Colonic mucosa (tissue), 4 donors: ENCODE measurements at regions not wholly inside any gene's neighbourhood (a gene's known extent, or its start where the extent isn't known, plus 50 kb on each side); places are given as distances from the start of the nearest gene placed in this dataset.
"Not testable (repeated sequence)": the region's sequence is repeated elsewhere in the genome, so short reads cannot be mapped to it uniquely, and the experiment has no call there.

Experiments
- DNase-seq: peaks from one replicate; pipeline ENCODE4 v3.0.0-alpha.2; 2020
- H3K27ac ChIP-seq: fragments of 200-600 bp; one replicate; pipeline ENCODE4 v1.8.0; 2021
- H3K27me3 ChIP-seq: fragments of 200-600 bp; one replicate; pipeline ENCODE4 v1.8.0; 2021
- H3K36me3 ChIP-seq: fragments of 200-600 bp; one replicate; pipeline ENCODE4 v1.8.0; 2021
- H3K4me1 ChIP-seq: fragments of 200-600 bp; one replicate; pipeline ENCODE4 v1.8.0; 2021; ENCODE audit warnings: mild to moderate bottlenecking
- H3K4me3 ChIP-seq: fragments of 200-600 bp; one replicate; pipeline ENCODE4 v1.8.0; 2021
- H3K9ac ChIP-seq, 2 donors: one replicate each; pipeline ENCODE4 v1.7.0; 2013; ENCODE audit warnings: control low read depth in 2 of 2, low read depth in 2 of 2, low read length in 2 of 2
- H3K9me3 ChIP-seq: fragments of 200-600 bp; one replicate; pipeline ENCODE4 v1.8.0; 2021
- intact Hi-C: fragments of 100-400 bp; cut with DNase I; formaldehyde crosslinking; loops from one replicate; pipeline ENCODE4 v1.14.1; 2022
- TF ChIP-seq, protein P1 (sequence below): fragments of 200-600 bp; IDR thresholded peaks from one replicate; pipeline ENCODE4 v1.8.0; 2022; ENCODE audit warnings: antibody characterized with exemption, mild to moderate bottlenecking
- donor health status: healthy.
- donor health status: DM: no; HTN: no; CAD: no.
- donor health status: DM: no; HTN: no; CAD: no.

GRCh38 chr6:140711019-140711613 lies 1336.7 kb upstream of the CITED2 start:
- intact Hi-C loops = no loop called here
- no peak overlapping the region for H3K9ac ChIP-seq
- no peaks in the 10 kb centered on the region for H3K4me1 ChIP-seq
- no peaks in the 10 kb centered on the region for H3K27me3 ChIP-seq
- H3K27ac ChIP-seq = no peak overlapping the region
- TF ChIP-seq, protein P1, sequence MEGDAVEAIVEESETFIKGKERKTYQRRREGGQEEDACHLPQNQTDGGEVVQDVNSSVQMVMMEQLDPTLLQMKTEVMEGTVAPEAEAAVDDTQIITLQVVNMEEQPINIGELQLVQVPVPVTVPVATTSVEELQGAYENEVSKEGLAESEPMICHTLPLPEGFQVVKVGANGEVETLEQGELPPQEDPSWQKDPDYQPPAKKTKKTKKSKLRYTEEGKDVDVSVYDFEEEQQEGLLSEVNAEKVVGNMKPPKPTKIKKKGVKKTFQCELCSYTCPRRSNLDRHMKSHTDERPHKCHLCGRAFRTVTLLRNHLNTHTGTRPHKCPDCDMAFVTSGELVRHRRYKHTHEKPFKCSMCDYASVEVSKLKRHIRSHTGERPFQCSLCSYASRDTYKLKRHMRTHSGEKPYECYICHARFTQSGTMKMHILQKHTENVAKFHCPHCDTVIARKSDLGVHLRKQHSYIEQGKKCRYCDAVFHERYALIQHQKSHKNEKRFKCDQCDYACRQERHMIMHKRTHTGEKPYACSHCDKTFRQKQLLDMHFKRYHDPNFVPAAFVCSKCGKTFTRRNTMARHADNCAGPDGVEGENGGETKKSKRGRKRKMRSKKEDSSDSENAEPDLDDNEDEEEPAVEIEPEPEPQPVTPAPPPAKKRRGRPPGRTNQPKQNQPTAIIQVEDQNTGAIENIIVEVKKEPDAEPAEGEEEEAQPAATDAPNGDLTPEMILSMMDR = no peak
- H3K36me3 ChIP-seq = no peaks in the 10 kb centered on the region
- no peak for DNase-seq
- no peaks in the 10 kb centered on the region for H3K9me3 ChIP-seq
- H3K4me3 ChIP-seq = no peak overlapping the region

DNA sequence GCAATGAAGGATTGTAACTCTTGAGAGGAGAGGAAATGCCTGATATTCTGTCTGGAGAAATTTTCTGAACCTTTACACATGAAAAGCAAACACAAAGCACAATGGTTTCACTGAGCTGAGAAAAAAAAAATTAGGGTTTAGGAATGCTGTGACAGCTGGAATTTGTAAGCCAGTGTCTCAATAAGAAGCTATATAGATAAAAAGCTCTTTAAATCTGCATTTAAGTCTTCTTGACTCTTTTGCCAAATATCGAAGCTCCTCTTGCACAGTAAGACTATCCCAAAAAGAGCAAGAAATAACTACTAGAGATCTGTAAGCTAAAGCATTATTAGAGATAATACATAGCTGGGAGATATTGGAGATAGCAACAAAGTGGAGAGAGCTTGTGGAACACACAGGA lies 1334.0 kb upstream of the CITED2 start:
- Histone ChIP-seq H3K36me3 (no peaks in the 10 kb centered on the region), H3K27ac (no peak overlapping the region), H3K27me3 (no peaks in the 10 kb centered on the region), H3K9me3 (no peaks in the 10 kb centered on the region), H3K9ac (no peak overlapping the region), H3K4me3 (no peak overlapping the region), H3K4me1 (no peaks in the 10 kb centered on the region)
- TF ChIP-seq, protein P1 = no peak
- intact Hi-C loops = no loop called here
- no peak for DNase-seq

- H3K27me3 ChIP-seq, DNase-seq, H3K4me1 ChIP-seq, H3K27ac ChIP-seq, H3K4me3 ChIP-seq, H3K9me3 ChIP-seq, intact Hi-C loops, H3K9ac ChIP-seq, H3K36me3 ChIP-seq: not testable (repeated sequence)
Measured at GRCh38 chr6:140704008-140704407, 1329.6 kb upstream of the CITED2 start.

- Histone ChIP-seq H3K36me3 (no peaks in the 10 kb centered on the region), H3K27me3 (no peaks in the 10 kb centered on the region), H3K4me3 (no peak overlapping the region), H3K4me1 (no peaks in the 10 kb centered on the region), H3K27ac (no peak overlapping the region), H3K9ac (no peak overlapping the region), H3K9me3 (no peaks in the 10 kb centered on the region)
- intact Hi-C loops = no loop called here
- no peak for DNase-seq
- TF ChIP-seq, protein P1 = no peak
Measured at GRCh38 chr6:140697585-140697984, 1323.1 kb upstream of the CITED2 start.

GRCh38 chr6:140684776-140685550 lies 1310.5 kb upstream of the CITED2 start:
- no peaks in the 10 kb centered on the region for H3K4me1 ChIP-seq
- H3K4me3 ChIP-seq = no peak overlapping the region
- no peak for DNase-seq
- H3K9ac ChIP-seq = no peak overlapping the region
- no peak overlapping the region for H3K27ac ChIP-seq
- intact Hi-C loops = no loop called here
- H3K9me3 ChIP-seq = no peaks in the 10 kb centered on the region
- no peaks in the 10 kb centered on the region for H3K27me3 ChIP-seq
- H3K36me3 ChIP-seq = no peaks in the 10 kb centered on the region
- TF ChIP-seq, protein P1 = no peak
